HG03575 (cell line): ENCODE measurements at regions not wholly inside any gene's neighbourhood (a gene's known extent, or its start where the extent isn't known, plus 50 kb on each side); places are given as distances from the start of the nearest gene placed in this dataset.
"Not testable (repeated sequence)": the region's sequence is repeated elsewhere in the genome, so short reads cannot be mapped to it uniquely, and the experiment has no call there.

Experiments used
- ATAC-seq: cut with Tn5 transposase; IDR thresholded peaks from one replicate; pipeline ENCODE4 v1.9.1; 2021; ENCODE audit not compliant: unreplicated experiment, insufficient number of reproducible peaks, low FRiP score; ENCODE audit errors: extremely low read depth

DNA sequence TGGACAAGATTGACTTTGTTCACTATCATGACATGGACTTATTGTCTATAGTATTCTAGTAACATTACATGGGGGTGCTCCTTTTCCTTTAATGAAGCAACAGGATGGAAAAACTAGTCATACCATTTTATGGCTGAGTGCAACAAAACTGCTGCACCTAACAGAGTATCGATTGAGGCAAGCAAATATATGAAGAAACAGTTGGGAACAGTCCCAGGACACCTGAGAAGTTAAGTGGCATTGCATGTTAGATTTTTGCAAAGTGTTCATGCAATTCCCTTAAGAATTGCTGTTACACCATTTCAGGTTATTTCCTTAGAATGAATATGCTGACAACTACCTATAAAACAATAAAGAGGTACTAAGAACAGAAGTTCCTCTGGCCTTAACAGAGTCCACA lies 541.5 kb upstream of the ANO3 start:
- no peak for ATAC-seq

DNA sequence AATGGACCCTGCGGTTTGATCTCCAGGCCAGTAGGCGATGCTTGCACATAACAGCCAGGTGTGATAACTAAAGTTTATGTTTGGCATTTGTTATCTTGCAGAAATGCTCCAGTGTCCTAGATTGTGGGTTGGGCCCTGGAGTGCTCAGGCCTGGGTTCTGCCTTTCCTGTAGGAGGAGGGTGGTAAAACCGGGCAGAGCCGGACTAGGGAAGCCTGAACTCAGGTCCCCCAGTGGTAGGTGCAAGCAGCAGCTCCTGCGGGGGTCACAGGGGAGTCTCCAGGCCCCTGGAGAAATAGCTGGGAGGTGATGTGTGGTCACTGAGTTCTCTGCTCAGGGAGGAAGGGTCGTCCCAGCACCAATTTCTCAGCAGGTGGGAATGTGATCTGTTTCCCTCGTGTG lies 538.3 kb upstream of the ANO3 start:
- ATAC-seq, result no peak

DNA sequence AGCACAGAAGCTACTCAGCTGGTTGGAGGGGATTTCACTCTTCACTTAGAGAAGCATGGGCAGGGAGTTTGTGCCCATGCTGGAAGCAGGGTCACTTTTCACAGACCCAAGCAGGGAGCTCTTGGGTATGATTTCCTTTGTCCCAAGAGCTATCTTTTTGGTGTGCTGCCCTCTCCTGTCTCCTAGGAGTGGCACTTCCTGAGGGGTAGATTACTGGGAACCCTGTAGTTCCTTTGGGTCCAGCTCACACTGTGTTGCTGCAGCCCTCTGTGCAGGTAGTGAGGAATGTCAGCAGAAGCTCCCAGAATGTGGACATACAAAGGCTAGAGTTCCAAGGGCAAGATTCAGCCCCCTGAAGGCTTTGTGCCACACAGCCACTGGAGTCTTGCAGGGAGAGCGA lies 537.1 kb upstream of the ANO3 start:
- no peak for ATAC-seq

DNA sequence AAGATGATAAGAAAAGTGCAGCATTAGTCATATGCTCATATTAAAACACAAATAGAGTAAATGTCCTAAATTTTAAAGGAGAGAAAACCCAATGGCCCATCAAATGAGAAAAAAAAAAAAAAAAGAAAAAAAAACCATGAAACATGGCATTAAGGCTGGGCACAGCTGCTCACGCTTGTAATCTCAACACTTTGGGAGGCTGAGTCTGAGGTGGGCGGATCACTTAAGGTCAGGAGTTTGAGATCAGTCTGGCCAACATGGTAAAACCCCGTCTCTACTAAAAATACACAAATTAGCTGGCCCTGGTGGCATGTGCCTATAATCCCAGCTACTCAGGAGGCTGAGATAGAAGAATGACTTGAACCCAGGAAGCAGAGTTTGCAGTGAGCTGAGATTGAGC lies 515.5 kb upstream of the ANO3 start:
- no peak for ATAC-seq

DNA sequence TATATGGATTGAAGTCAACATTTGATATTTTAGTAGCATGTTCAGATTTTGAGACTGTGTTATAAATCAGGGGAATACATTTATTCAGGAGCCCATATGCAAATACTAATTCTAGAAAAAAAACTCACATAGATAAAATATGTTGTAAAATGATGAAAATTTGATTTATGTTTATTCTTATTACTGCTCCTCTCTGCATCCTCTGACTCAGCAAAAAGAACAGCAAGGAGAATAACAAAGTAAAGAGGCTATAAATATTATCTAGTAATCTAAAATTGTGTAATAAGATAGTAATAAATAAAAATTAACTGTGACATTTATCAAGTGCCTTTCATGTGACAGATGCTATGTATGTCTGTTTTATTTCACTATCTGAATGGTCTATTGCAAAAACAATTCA lies 507.2 kb upstream of the ANO3 start:
- no peak for ATAC-seq

DNA sequence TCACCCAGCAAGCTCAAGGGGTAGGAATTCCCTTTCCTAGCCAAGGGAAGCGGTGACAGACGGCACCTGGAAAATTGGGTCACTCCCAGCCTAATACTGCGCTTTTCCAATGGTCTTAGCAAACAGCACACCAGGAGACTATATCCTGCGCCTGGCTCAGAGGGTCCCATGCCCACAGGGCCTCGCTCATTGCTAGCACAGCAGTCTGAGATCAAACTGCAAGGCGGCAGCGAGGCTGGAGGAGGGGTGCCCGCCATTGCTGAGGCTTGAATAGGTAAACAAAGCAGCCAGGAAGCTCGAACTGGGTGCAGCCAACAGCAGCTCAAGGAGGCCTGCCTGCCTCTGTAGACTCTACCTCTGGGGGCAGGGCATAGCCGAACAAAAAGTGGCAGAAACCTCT lies 500.4 kb upstream of the ANO3 start:
- ATAC-seq, result not testable (repeated sequence)

DNA sequence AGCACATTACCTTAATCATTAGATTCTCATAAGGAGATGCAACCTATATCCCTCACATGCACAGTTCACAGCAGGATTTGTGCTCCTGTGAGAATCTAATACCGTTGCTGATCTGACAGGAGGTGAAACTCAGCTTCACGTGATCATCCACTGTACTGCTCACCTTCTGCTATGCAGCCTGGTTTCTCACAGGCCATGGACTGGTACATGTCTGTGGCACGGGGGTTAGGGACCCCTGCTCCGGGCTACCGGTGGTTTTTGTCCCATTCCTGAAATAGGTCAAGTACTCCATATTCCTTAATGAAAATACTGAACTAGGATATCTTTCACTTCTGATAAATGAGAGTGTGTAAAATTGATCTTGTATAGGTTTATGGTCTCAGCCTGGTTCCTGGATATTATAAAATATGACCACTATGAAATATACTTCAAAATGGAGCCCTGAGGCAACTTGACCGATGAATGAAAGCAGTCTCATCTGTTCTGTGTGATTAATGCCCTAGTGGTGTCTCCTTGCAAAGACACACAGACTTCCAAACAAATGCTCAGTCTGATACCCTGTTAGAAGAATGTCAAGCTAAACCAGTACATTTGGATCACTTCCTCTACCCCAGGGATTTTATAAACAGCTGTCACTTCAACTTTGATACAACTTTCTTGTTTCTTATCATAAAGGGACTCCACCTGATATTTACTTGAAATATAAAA lies 492.9 kb upstream of the ANO3 start:
- ATAC-seq, result no peak

DNA sequence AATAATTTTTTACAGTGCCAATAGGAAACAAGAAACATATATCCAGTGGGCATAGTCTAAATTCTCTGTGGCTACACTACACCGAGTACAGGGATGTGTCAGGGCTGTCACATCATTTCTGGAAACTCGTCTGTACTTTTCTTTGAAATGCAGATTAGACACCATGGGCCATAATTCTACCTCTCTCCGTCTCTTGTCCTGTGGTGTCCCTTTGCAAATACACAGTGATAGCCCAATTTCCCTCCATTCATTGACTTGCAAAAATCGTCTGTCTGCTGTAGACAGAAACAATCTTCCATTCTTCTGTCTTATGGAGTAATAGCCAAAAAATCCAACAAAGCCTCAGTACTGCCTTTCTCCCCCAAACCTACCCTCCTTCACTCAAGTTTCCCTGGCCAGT lies 487.1 kb upstream of the ANO3 start:
- ATAC-seq, result no peak

DNA sequence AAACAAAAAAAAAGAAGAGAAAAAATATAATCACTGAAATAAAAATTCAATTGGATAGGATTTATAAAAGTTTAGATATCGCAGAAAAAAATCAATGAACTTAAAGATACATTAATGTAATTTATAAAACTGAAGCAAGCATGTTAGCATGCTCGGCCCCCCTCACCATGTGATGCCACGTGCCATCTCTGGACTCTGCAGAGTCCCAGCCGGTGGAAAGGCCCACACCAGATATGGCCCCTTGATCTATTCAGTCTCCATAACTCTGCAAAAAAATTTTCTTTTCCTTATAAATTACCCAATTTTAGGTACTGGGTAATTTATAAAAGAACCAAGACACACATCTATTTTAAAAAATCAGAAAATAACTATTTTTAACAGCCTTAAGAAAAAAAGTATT lies 476.0 kb upstream of the ANO3 start:
- no peak for ATAC-seq

DNA sequence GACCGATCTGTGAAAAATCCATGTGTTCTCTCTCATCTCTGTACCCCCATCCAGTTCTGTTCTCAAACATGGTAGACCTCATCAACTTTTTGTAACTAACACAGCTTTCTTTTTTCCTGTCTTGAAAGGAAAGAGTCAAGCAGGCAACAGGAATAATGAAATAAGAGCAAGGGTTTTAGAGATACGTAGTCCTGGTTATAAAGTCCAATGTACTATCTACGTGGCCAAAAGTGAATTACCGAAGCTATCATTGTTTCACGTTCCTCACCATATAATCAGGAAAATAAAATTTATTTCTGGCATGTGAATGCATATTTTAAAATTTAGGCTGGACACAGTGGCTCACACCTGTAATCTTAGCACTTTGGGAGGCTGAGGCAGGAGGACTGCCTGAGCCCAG lies 472.2 kb upstream of the ANO3 start:
- no peak for ATAC-seq

DNA sequence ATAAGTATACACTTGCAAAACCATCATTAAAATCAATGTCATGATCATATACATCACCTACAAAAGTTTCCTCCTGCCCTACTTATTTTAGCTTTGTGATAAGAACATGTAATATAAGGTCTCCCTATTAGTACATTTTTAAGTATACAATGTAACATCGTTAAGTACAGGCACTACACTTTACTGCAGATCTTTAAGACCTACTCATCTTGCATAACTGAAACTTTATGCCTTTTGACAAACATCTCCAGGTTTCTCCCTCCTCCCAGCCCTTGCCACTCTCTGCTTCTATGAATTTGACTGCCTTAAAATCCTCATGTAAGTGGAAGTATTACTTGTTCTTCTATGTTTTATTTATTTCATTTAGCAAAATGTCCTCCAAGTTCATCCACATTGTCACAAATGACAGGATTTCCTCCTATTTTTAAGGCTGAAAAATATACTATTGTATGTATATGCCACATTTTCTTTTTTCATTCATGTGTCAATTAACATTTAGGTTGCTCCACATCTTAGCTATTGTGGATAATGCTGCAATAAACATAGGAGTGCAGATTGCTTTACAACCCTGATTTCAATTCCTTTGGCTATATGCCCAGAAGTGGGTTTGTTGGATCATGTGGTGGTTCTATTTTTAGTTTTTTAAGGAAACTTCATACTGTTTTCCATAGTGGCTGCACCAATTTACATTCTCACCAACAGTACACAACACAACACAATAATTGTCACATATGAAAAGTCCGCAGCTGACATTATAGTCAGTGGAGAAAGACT lies 471.1 kb upstream of the ANO3 start:
- ATAC-seq, result no peak

DNA sequence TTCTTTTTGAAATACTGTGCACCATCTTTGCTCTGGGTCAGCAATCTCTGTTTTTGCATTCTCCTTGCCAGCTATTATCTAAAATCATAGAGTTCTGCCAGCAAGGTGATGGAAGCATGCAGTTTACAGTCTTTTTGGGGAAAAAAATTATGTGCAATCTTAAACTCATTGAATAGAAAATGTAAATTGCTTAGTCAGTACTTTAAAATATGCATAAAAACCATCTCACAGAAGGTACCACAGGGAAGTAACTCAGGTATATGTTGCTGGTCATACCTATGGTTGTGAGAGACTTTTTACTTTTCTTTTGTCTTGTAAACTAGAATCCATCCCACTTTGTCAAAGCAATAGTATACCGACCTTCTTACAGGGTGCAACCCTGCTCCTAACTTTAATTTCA lies 469.8 kb upstream of the ANO3 start:
- no peak for ATAC-seq

DNA sequence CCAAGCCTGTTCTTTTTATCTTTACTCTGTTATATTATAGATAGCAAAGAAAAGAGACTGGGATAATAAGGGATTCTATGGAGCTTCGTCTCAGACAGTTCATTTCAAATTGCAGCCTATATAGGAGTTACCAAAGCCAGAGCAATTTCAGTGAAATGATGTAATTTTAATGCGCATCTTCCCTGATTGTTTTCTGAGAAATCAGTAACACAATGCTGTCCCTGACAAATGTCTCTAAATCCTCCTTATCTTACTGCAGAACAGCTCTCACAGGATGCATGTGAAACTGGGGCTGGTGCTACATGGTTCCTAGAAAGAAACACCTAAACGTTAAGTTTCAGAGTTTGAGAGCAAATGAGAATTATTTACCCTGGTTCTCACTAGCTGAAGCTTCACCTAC lies 467.9 kb upstream of the ANO3 start:
- ATAC-seq, result no peak

DNA sequence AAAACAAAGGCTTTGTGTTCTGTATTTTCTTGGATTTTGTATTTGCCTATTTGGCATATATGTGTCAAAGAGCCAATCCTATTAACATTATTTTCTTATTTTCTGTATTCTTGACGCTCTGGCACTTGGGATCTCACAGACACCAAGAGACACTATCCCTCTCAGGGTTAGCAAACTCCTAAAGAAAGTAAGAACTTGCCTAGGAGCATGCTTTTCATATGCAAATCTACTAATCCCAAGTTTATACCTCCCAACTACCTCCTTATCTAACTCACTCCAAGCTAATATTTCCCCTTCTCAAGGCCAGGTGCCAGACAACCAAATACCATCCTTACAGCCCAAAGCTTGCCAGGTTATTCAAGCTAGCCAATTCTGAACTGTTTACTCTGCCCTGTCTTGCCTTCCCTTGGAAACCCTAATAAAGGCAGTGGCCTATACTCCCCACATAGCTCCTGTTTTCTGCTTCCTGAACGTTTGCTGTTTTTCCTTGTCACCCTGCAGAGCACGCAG lies 455.4 kb upstream of the ANO3 start:
- no peak for ATAC-seq

DNA sequence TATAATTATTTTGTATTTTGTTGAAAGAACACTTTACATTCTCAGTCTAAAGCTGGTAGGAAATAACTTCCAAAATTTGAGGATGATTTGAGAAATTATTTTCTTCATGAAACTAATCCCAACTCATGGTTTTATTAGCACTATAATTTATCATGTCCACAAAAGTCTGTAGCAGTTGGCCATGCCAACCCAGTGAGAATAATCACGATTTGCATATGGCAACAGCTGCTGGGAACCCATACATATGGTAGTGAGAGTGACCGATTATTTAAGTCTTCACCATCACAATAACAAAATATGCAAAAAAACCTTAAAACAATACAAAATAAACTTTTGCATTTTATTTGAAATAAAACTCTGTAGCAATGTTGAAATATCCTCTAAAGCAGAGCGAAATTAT lies 445.9 kb upstream of the ANO3 start:
- ATAC-seq, result no peak

DNA sequence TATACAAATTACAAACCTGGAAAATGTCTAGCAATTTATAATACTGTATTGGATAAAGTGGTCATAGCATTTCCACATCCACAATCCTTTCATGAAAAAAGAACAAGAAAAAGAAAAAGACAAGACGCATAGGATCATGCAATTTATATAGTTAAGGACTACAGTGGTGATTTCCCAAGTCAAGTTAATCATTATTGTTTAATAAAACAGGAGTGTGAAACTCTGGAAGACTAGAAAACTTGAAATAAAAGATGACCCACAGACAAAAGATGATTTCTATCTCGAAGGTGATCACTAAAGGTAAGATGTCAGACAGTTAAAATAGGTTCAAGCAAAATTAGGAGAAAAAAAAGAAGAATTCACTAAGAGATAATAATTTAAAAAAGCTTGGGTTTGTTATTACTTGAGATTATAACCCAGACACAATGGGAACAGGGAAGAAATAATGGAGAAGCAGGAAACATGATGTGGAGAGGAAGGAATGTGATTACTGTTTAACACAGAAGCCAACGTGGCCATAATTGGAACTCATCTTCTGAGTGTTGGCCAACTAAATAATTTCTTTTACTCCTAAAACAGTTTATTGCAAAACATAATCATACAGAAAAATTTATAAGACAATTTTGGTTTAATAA lies 441.2 kb upstream of the ANO3 start:
- no peak for ATAC-seq

DNA sequence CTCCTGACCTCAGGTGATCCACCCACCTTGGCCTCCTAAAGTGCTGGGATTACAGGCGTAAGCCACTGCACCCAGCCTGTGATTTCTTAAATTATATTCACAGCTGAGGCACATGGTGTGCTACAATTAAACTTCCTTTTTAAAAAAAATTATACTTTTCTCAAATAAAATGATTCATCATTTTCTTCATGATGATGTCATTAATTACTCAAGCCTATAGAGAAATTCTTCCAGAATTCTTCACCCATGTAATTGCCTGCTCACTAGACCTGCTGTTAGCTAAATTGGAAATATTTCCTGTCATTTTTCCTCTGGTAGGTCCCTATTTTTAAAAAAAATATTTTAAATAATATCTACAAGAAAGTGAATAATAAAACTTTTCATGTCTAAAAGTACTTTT lies 440.0 kb upstream of the ANO3 start:
- ATAC-seq, result no peak

DNA sequence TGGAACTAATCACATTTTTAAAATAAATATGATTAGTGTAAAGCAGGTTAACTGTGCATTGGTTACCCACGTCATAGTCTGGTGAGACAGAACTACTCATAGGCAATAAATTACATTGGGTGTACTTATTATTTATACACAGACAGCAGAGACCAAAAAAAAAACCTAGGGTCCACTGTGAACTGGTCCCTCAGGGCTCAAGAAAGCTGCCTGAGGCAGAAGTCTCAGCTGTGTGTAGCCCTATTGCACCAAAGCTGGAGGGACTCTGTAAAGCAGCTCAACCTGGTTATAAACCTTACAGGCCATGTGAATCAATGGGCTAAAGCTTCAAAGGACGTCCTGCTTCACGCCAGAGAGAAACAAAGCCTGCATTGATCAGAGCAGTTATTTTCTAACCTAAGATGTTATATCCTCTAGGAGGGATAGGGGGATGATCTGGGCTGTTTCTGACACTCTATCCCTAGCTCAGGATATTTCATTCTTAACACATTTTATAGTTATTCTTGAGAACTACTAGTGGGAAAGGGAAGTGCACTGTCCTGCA lies 432.2 kb upstream of the ANO3 start:
- no peak for ATAC-seq

DNA sequence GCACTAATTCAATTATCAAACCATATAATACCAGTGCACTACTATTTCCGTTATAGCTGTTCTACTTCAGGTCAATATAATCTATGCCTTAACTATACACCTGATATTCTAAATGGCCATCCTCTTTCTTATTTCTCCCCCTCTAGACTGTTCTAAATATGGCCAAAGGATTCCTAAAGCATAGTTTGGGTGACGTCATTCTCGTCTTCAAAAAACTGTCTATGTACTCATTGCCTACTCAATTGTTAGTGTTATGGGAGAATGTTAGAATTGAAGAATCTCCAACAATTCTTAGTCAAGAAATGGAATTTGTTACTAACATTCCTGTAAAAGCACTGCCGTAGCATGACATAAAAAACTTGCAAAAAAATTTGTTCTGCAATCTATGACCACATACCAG lies 431.1 kb upstream of the ANO3 start:
- ATAC-seq, result no peak

DNA sequence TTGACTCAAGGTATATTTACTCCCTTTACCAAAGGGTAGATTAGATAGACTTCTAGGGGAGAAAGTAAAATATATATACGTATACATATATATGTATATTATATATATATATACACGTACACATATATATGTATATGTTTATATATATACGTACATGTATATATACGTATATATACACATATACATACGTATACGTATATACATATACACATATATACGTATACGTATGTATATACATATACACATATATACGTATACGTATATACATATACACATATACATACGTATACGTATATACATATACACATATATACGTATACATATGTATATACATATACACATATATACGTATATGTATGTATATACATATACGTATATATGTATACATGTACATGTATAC lies 430.5 kb upstream of the ANO3 start:
- ATAC-seq, result no peak
